HG03432 (cell line): ENCODE measurements at regions not wholly inside any gene's neighbourhood (a gene's known extent, or its start where the extent isn't known, plus 50 kb on each side); places are given as distances from the start of the nearest gene placed in this dataset.

Source experiments
- ATAC-seq: cut with Tn5 transposase; IDR thresholded peaks from one replicate; pipeline ENCODE4 v1.9.1; 2021; ENCODE audit warnings: mild to moderate bottlenecking, moderate library complexity; ENCODE audit not compliant: unreplicated experiment

DNA sequence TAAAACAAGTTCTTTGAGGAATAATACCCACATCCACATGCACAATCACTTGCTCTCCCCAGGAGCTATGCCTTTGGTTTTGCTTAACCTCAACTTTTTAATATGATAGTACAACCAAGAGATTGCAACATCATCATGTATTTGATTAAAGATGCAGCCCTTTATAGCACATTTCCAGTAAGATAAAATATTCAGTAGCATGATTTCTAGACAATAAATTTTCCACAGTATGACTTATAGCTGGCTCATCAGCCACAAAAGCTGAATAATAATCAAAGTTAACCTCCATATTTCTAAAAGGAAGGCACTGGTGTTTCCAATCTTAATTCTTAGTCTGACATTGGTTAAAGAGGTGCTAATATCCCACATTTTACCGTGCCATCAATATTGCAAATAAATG is 622.5 kb downstream of the TBL1XR1 start:
- ATAC-seq: no peak

- ATAC-seq: no peak
These were observed 625.4 kb downstream of the TBL1XR1 start for GRCh38 chr3:176571926-176572325.

- ATAC-seq: no peak
These were observed 626.3 kb downstream of the TBL1XR1 start for GRCh38 chr3:176570992-176571391.

- no peak for ATAC-seq
These were observed 629.1 kb downstream of the TBL1XR1 start for GRCh38 chr3:176568189-176568588.

- ATAC-seq: no peak
These were observed 630.5 kb downstream of the TBL1XR1 start for GRCh38 chr3:176566757-176567156.

DNA sequence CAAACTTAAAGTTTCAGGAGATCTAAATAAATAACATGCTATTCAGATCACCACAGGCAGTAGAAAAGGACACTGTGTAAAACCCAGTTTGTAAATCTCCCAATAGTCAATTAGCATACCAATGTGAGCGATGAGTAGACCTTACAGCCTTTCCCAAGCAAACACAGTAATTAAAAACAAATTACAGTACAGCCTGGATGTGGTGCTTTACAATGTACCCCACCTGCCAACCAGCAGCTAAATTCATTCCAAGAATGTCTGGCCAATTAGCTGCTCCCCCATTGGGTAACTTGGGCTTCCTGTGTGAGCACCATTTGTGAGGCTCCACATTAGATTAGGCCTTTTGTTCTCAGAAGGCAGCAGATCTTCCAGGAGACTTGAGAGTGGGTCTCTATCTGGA is 635.0 kb downstream of the TBL1XR1 start:
- no peak for ATAC-seq

- ATAC-seq: no peak
These were observed 635.5 kb downstream of the TBL1XR1 start for GRCh38 chr3:176561826-176562225.

- ATAC-seq: no peak
These were observed 642.3 kb downstream of the TBL1XR1 start for GRCh38 chr3:176554791-176555654.

- ATAC-seq: no peak
These were observed 643.0 kb downstream of the TBL1XR1 start for GRCh38 chr3:176554264-176554663.

GRCh38 chr3:176526942-176527341 is 670.3 kb downstream of the TBL1XR1 start:
- ATAC-seq: no peak

DNA sequence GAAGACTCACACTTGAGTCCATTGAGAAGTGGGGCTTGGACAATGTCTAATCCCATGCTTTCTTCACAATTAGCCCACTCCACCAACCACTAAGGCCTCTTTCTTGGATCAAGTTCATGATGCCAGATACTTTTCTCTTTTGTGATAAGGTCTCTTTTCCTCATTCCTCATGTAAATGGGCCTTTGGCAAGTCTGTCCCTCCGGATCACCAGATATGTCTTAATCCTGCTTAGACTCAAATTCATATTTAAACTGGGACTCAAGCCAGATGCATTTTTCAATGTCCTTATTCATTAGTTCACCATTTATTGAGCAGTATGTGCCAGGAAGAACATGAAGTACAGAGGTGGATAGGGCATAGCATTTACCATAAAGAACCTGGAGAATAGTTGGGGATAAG is 671.1 kb downstream of the TBL1XR1 start:
- ATAC-seq: no peak

DNA sequence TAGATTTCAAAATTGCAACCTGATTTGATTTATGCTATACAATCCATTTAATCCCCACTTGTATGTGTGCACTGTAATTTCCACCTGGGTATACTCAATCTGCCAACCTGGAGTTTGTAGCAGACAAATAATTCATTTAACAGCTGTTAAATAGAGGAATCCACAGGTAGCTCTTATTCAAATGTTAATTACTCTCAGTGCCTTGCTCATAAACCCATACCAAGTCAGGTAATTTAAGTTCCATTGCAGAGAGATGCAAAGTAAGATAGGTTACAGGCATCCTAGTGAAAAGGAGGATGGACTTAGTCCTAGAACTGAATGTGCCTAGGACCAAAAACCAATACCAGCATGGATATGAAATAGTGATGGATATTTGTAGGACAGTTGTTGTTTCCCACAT is 674.2 kb downstream of the TBL1XR1 start:
- no peak for ATAC-seq

DNA sequence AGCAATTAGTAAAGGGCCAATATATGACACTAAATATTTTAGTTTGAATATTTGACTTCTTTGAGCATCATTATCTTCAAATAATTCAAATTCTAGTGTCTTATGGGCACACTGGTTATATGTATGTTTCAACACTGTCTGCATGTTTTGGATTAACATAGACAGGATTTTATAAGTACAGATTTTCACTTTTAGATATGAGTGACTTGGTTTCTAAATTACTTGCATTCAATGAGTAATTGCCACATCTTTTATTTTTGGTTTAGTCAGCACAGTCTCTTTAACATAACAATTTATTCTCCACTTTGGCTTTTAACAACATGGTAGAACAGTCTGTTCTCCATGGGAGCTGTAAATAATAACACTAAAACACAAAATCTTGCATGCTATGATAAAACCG is 674.8 kb downstream of the TBL1XR1 start:
- ATAC-seq: no peak

DNA sequence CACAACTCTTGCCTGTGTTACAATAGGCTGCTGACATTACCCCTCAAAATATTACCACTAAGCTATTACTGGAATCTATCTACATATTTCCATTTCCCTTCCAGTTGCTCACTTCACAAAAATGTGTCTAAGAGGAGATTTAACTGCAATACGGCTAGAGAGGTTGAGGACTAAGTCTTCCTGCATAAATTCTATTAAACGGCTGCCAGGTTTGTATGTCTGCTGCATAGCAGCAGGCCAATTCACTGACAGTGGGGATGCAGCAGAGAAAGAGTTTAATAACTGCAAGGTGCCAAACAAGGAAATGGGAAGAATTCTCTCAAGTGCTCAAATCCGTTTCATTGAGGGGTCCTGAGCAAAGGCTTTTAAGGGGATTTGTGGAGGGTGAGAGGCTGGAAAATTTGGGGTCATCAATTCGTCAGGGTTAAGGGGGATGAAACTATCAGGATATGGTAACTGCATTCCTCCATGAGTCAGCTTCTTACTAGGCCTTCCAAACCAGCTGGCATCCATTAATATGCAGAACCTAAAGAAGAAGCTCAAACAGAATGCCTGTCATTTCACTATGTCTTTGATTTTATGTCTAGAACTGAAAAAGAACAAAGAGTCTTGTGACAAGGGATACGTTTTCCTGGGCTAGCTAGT is 675.6 kb downstream of the TBL1XR1 start:
- no peak for ATAC-seq

DNA sequence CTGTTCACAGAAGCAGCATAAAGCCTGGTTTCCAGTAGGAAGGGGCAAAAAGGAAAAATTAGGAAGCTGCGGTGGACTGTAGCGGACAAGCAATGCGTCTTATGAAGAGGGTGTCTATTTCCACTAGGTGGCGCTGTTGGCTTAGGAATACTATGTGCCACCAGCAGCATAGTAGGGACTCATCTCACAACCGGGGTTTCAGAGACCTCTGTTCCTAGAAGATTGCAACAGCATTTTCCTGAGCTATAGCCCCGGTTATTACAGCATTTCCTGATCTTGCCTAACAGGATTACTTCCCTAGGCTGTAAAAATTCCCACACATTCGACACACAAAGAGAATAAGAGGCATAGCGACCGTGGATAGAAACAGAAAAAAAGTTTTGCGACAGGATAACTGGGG is 683.0 kb downstream of the TBL1XR1 start:
- ATAC-seq: no peak

DNA sequence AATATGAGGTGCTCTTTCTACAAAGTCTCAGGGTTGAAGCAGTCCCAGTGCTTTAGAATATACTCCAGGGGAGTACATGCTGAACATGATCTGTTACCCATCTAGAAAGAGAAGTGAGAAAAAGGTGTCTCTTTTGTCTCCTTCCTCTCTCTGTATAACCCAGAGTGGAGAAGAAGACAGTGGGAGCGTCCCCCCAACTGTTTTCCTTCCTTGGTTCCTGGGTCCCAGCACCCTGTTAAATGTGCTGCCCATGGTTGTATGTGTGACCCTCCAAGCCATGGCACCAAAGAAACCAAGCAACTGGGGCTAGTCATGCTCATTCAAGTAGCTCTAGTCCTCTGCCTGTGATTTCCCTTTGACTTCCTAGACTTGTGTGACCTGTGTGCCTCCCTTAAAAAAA is 683.7 kb downstream of the TBL1XR1 start:
- no peak for ATAC-seq

- ATAC-seq: no peak
These were observed 685.2 kb downstream of the TBL1XR1 start for GRCh38 chr3:176512037-176512436.

GRCh38 chr3:176510097-176510496 is 687.2 kb downstream of the TBL1XR1 start:
- no peak for ATAC-seq

- no peak for ATAC-seq
These were observed 691.2 kb downstream of the TBL1XR1 start for GRCh38 chr3:176505878-176506621.

DNA sequence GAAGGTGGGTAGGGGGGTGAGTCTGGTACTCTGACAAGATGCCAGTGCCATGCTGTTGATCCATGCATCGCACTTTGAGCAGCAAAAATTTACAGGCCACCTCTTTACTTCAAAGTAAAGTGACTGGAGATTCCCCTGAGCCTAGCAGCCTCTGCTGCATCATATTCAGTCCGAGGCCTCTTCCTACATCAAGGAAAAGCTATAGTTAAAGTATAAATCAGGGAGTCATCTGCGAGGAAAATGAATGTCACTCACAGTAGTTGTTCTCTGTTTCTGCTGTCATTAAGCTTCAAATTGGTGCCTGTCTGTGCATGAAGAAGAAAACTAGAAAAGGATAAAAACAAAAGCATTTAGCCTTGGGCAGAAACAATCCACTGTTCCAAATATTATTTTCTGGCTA is 706.2 kb downstream of the TBL1XR1 start:
- no peak for ATAC-seq

GRCh38 chr3:176490357-176490756 is 706.9 kb downstream of the TBL1XR1 start:
- peak; percentile 71 for ATAC-seq

- ATAC-seq: no peak
These were observed 718.0 kb downstream of the TBL1XR1 start for GRCh38 chr3:176479248-176479647.
